Hepatic stellate cell (primary cell): ENCODE measurements at regions not wholly inside any gene's neighbourhood (a gene's known extent, or its start where the extent isn't known, plus 50 kb on each side); places are given as distances from the start of the nearest gene placed in this dataset.
"Not testable (repeated sequence)": the region's sequence is repeated elsewhere in the genome, so short reads cannot be mapped to it uniquely, and the experiment has no call there.

Source experiments
- DNase-seq: peaks from one replicate; pipeline ENCODE4 v3.0.0; 2011; ENCODE audit warnings: low spot score

GRCh38 chr6:105726902-105727655 is 324.2 kb upstream of the PREP start:
- DNase-seq = no peak

GRCh38 chr6:105714846-105715245 is 312.0 kb upstream of the PREP start:
- no peak for DNase-seq

- no peak for DNase-seq
Observed at GRCh38 chr6:105713474-105714118, 310.7 kb upstream of the PREP start.

GRCh38 chr6:105711216-105711615 is 308.3 kb upstream of the PREP start:
- DNase-seq = peak; percentile 8

- DNase-seq = no peak
Observed at GRCh38 chr6:105705608-105706007, 302.7 kb upstream of the PREP start.

GRCh38 chr6:105695461-105695860 is 292.6 kb upstream of the PREP start:
- DNase-seq = no peak

- DNase-seq = no peak
Observed at GRCh38 chr6:105692613-105693215, 289.8 kb upstream of the PREP start.

- DNase-seq = no peak
Observed at GRCh38 chr6:105691971-105692370, 289.1 kb upstream of the PREP start.

- no peak for DNase-seq
Observed at GRCh38 chr6:105691081-105691480, 288.2 kb upstream of the PREP start.

GRCh38 chr6:105688573-105688972 is 285.7 kb upstream of the PREP start:
- DNase-seq = no peak

GRCh38 chr6:105686793-105687192 is 283.9 kb upstream of the PREP start:
- not testable (repeated sequence) for DNase-seq

GRCh38 chr6:105681061-105681460 is 278.2 kb upstream of the PREP start:
- no peak for DNase-seq

- DNase-seq = no peak
Observed at GRCh38 chr6:105680131-105680530, 277.2 kb upstream of the PREP start.

- DNase-seq = no peak
Observed at GRCh38 chr6:105678516-105678915, 275.6 kb upstream of the PREP start.

GRCh38 chr6:105677671-105678475 is 275.0 kb upstream of the PREP start:
- no peak for DNase-seq

GRCh38 chr6:105676857-105677256 is 274.0 kb upstream of the PREP start:
- no peak for DNase-seq

GRCh38 chr6:105675715-105676397 is 273.0 kb upstream of the PREP start:
- peak; percentile 76 for DNase-seq

- DNase-seq = not testable (repeated sequence)
Observed at GRCh38 chr6:105672856-105673538, 270.1 kb upstream of the PREP start.

GRCh38 chr6:105669232-105669631 is 266.4 kb upstream of the PREP start:
- DNase-seq = no peak

- no peak for DNase-seq
Observed at GRCh38 chr6:105667056-105667455, 264.2 kb upstream of the PREP start.

- no peak for DNase-seq
Observed at GRCh38 chr6:105664931-105665330, 262.0 kb upstream of the PREP start.
